DMS79 treated with DMSO at 0.1 percent for 48 hours (cell line): ENCODE measurements at regions not wholly inside any gene's neighbourhood (a gene's known extent, or its start where the extent isn't known, plus 50 kb on each side); places are given as distances from the start of the nearest gene placed in this dataset.
A peak's percentile ranks its signal among the peaks of the same experiment; 100 is the strongest.

Experiments used
- DNase-seq: peaks from one replicate; lab custom pipeline; 2025; lab: John Stamatoyannopoulos, UW

GRCh38 chr5:142508591-142508990 lies 177.3 kb downstream of the FGF1 start:
- no peak for DNase-seq

DNA sequence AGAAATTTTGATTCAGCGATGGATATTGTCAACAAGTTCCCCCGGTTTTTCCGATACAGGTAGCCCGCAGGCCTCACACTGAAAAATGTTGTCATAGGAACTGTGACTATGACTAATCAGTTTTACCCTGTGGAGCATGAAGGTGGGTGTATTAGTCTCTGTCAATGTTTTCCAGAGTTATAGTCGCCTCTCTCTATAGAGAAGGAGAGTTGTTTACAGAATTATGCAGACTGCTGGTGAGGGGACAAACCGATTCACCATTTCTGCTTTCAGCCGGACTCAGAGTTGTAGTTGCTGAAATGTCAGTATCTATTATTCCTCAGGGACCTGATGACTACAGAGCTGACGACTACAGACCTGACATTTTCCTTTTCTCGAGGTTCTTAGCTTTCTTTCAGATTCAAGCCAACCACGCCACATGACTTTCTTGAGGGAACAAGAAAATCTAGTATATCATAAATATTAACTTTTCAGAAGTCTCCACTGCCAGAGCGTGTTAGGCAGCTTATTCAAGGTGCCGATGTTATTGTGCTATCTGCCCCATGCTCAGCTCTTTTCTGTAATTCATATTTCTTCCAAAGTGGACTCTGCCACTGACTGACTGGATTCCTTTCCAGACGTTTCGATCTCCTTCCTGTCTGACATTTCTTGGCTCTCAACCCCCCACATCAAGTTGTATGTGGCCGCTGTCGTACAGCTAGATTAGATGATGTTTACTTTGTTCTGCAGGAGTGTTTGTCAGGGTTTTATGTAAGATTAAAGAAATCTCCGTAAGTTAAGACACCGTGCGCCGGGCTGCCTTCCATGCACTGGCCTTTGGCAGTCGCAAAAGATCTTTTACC lies 178.1 kb downstream of the FGF1 start:
- no peak for DNase-seq

- DNase-seq = no peak
Observed at GRCh38 chr5:142506756-142507155, 179.1 kb downstream of the FGF1 start.

DNA sequence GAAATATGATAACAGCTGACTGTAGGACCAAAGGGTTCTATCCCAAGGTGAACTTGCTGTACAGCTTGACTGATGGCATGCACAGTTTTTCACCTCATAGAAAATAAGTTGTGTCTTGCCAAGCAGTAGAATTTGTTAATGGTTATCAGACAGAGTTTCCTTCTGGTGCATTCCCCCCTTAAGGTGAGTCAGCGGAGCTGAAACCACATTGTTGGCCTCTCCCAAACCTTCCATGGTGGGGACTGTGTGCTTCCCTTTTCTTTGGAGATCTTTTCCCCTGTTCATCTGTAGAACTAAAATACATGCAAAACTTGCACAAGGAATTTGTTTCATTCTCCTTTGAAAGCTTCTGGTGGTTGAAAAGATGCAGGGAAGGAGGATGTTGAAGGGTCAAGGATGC lies 179.8 kb downstream of the FGF1 start:
- no peak for DNase-seq

DNA sequence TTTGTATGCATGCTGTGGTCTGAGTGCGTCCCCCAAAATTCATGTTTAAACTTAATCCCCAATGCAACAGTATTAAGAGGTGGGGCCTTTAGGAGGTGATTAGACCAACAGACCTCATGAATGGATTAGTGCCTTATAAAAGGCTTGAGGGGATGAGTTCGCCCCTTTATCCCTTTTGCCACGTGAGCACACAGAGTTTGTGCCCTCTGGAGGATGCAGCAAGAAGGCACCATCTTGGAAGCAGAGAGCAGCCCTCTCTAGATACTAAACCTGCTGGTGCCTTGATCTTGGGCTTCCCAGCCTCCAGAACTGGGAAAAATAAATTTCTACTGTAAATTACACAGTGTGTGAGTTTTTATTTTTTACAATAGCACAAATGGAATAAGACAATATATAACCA lies 177.1 kb upstream of the SPRY4 start:
- no peak for DNase-seq

DNA sequence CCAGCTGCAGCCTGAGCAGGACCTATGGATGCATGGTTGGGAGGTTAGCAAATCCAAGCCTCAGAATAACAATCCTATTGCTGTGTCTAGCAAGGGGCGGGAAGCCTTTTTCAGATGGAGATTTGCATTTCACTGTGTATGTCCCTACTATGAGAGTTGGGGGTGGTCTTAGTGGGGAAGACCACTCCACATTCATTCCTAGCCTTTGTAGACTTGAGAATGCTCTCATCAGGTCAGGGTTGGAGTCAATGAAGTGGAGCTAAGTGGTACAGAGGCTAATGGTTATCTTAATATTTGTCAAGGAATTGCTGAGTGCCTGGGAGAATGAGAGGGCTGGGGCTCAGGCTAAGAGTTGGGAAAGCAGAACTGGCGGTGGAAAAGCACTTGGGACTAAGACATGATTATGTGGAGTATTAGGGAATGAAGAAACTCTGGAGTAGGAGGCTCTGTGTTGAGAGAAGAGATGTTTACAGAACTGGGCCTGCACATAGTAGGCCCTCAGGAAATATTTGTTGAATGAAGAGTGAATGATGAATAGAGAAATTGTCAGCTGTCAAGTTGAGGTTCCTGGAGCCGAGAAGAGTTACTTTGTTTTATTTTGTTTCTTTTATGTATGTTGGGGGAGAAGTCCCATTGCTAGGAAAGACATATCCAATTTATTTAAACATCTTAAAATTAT lies 175.5 kb upstream of the SPRY4 start:
- peak; percentile 1 for DNase-seq

GRCh38 chr5:142499591-142500226 lies 174.9 kb upstream of the SPRY4 start:
- peak; percentile 24 for DNase-seq

DNA sequence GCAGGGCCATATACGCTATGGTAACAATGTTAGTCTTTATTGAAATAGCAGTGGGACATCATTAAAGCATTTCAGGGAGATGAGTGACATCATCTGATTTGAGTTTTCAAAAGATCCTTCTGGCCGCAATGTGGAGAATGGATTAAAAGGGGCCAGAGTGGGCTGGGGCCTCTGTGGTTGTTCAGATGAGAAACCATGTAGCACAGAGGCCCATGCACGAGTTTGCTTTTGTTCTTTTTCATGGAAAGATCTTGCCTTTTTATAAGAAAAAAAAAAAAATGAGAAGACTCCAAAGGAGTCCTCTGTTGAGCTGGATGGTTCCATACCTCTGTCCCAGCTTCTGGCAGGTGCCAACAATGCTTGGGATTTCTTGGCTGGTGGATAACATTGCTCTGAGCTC lies 173.5 kb upstream of the SPRY4 start:
- DNase-seq = no peak

GRCh38 chr5:142495531-142495930 lies 170.7 kb upstream of the SPRY4 start:
- no peak for DNase-seq

- no peak for DNase-seq
Observed at GRCh38 chr5:142493875-142494518, 169.2 kb upstream of the SPRY4 start.

- DNase-seq = no peak
Observed at GRCh38 chr5:142492781-142493281, 168.0 kb upstream of the SPRY4 start.

DNA sequence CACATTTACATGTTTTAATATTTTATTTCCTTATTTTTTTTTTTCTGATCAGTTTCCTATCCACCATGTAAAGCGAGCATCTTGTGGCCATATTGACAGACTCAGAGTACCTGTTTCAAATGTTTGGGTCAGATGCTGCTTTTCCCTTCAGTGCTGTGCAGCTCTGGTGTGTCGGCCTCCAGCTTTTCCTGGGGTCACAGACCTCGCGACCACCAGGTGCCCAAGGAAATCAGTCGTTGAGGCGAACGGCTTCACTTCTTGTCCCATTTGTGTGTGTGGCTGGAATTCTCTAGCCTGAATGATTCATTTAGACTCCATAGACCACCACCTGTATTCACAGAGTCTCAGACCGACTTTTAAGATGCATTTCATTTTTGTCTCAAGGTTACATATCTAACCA lies 166.9 kb upstream of the SPRY4 start:
- no peak for DNase-seq

DNA sequence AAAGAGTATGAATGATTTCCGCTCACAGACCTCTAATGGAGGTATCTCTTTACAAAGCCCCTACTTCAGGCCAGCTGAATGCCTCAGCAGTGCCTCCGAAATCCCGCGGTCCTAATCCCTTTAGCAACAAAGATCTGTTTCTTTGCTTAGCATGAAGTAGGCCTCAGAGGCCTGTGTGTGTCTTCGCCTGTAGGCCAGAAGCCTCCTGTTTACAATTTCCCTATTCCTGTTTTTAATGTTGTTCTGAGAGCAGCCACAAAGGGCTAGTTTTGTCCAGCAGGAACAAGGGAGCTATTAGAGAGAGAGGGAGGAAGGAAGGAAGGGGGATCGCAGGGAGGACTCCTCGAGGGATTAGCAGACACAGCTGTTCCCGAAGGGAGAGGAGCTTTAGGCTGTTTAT lies 166.4 kb upstream of the SPRY4 start:
- DNase-seq = no peak

GRCh38 chr5:142486581-142486980 lies 161.8 kb upstream of the SPRY4 start:
- DNase-seq = no peak

- no peak for DNase-seq
Observed at GRCh38 chr5:142486020-142486419, 161.2 kb upstream of the SPRY4 start.

DNA sequence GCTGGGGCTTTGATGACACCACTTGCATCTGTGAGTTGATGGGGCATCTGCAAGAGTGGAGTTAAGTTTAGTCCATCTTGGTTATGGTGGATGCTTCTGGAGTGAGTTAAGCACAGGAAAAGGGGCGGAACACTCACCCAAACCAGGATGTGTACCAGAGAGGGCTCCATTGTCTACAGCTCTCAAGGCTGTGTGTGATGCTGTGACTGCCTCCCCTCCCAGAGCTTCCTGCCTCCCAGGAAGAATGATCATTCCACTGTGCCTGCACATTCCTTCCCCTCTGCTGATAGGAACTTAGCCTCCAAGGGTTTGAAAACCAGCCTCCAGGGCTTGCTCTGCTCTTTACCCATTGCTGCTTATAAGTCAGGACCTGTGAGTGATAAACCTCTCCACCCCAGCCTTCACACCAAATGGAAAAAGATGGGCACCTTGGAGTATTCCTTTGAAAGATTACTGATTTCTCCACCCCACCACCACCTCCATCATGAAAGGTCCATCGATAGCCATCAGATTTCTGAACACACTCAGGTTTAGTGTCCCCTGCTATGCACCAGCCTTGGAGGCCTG lies 160.1 kb upstream of the SPRY4 start:
- DNase-seq = no peak

- no peak for DNase-seq
Observed at GRCh38 chr5:142482207-142482606, 157.4 kb upstream of the SPRY4 start.

DNA sequence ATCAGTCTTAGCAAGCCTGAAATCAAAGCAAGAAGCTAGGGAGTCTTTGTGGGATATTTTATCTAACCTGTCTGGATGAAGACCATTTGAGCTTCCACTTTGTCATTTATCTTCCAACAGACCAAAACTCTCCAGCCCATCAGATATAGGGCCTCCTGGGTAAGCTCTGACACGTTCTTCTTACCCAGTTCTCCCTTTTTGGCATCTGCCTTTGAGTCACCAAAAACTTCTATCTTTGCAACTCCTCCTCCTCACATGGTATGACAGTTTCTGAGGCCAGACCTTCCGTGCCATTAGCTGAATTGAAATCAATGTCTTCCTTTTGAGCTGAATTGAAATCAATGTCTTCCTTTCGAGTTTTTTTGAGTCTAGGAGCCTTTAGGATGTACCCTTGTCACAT lies 156.6 kb upstream of the SPRY4 start:
- no peak for DNase-seq

- no peak for DNase-seq
Observed at GRCh38 chr5:142479854-142480519, 155.2 kb upstream of the SPRY4 start.

DNA sequence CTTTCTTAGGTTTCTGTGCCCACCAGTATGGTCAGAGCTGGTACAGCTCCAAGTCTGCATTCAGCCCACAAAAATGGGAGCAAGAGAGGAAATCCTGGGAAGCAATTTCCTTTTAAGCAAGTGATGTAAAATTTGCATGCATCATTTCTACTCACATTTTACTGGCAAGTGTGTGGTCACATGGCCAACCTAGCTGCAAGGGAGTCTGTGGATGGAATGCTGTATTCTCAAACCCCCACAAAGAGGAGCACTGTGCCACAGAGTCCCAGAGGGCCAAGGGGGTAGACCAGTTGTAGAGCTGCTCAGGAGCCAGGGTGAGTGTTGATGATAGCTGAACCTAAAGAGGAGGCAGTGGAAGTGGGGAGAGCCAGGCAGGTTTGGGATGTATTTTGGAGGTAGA lies 154.3 kb upstream of the SPRY4 start:
- no peak for DNase-seq

GRCh38 chr5:142478113-142478512 lies 153.3 kb upstream of the SPRY4 start:
- no peak for DNase-seq

- no peak for DNase-seq
Observed at GRCh38 chr5:142475102-142475513, 150.3 kb upstream of the SPRY4 start.
